ENCODE measurements at regions not wholly inside any gene's neighbourhood (a gene's known extent, or its start where the extent isn't known, plus 50 kb on each side); places are given as distances from the start of the nearest gene placed in this dataset.

DNA sequence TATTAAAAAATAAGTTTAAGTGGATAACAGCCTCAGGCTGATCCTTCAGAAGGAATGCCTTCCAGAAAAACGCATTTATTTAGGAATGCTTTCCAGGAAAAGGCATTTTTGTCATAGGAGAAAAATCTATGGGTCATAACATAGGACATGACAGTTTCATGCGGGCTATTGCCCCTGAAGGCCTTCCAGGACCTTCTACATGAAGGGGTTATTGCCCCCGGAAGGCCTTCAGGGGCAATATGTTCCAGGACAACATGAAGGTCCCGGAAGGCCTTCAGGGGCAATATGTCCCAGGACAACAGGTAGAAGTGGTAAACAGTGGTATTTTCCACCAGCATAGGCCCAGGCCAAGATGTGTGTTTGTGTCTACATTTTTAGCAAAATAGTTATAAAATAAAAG lies 191.3 kb upstream of the RASA1 start:
- TF ChIP-seq, protein P1, sequence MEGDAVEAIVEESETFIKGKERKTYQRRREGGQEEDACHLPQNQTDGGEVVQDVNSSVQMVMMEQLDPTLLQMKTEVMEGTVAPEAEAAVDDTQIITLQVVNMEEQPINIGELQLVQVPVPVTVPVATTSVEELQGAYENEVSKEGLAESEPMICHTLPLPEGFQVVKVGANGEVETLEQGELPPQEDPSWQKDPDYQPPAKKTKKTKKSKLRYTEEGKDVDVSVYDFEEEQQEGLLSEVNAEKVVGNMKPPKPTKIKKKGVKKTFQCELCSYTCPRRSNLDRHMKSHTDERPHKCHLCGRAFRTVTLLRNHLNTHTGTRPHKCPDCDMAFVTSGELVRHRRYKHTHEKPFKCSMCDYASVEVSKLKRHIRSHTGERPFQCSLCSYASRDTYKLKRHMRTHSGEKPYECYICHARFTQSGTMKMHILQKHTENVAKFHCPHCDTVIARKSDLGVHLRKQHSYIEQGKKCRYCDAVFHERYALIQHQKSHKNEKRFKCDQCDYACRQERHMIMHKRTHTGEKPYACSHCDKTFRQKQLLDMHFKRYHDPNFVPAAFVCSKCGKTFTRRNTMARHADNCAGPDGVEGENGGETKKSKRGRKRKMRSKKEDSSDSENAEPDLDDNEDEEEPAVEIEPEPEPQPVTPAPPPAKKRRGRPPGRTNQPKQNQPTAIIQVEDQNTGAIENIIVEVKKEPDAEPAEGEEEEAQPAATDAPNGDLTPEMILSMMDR (IDR thresholded peaks at IDR 0.05; ENCODE audit: insufficient read depth, low read length, poor library complexity, severe bottlenecking): no peak
- no peak for TF ChIP-seq EZH2phosphoT487 (conservative IDR thresholded peaks at IDR 0.05; ENCODE audit: low read length)
